HepG2 (cell line): ENCODE measurements at regions not wholly inside any gene's neighbourhood (a gene's known extent, or its start where the extent isn't known, plus 50 kb on each side); places are given as distances from the start of the nearest gene placed in this dataset.

ENCODE experiments used
- BCL3 ChIP-seq: sonication (generic); formaldehyde crosslinking; IDR thresholded peaks from 2 replicates; pipeline ENCODE4 v1.5.1; 2020; ENCODE audit warnings: mild to moderate bottlenecking, missing genetic modification reagents, moderate library complexity
- EP300 ChIP-seq, 3 experiments: sonication (generic) in 1 of 3; formaldehyde crosslinking in 1 of 3; IDR thresholded peaks; 2 replicates each; pipeline versions ENCODE4 v1.5.1 to v1.6.1; 2011 to 2020; ENCODE audit warnings: low read depth in 2 of 3, low read length in 2 of 3, borderline replicate concordance in 1 of 3, improper control_type of control experiment in 1 of 3, mild to moderate bottlenecking in 1 of 3, missing genetic modification reagents in 1 of 3, moderate library complexity in 1 of 3
- HES4 ChIP-seq: sonication (generic); formaldehyde crosslinking; IDR thresholded peaks from 2 replicates; pipeline ENCODE4 v1.9.0; 2021; ENCODE audit warnings: mild to moderate bottlenecking, missing genetic modification reagents, borderline replicate concordance
- HMGXB4 ChIP-seq, 2 experiments: sonication (generic) in 1 of 2; formaldehyde crosslinking in 1 of 2; IDR thresholded peaks; 2 replicates each; pipeline versions ENCODE4 v1.4.0 to v1.6.1; 2018 to 2020; ENCODE audit warnings: missing genetic modification reagents in 2 of 2, borderline replicate concordance in 1 of 2, low read depth in 1 of 2, mild to moderate bottlenecking in 1 of 2, missing biosample characterization in 1 of 2
- JUND ChIP-seq: sonication (generic); formaldehyde crosslinking; IDR thresholded peaks from 2 replicates; pipeline ENCODE4 v1.8.0; 2022; ENCODE audit warnings: mild to moderate bottlenecking, missing genetic modification reagents
- MTERF4 ChIP-seq: sonication (generic); formaldehyde crosslinking; IDR thresholded peaks from 2 replicates; pipeline ENCODE4 v1.8.0; 2023; ENCODE audit warnings: mild to moderate bottlenecking, missing genetic modification reagents
- POLR2A ChIP-seq, 2 experiments: IDR thresholded peaks; 2 replicates each; pipeline ENCODE4 v1.6.1; 2011; ENCODE audit warnings: low read depth in 2 of 2, low read length in 2 of 2, mild to moderate bottlenecking in 1 of 2, moderate library complexity in 1 of 2; ENCODE audit not compliant: insufficient read depth in 1 of 2
- SMC3 ChIP-seq: IDR thresholded peaks from 2 replicates; pipeline ENCODE4 v1.6.1; 2011; ENCODE audit warnings: low read length, improper control_type of control experiment
- THRA ChIP-seq: sonication (generic); formaldehyde crosslinking; IDR thresholded peaks from 2 replicates; pipeline ENCODE4 v1.4.0; 2020; ENCODE audit warnings: missing genetic modification reagents, borderline replicate concordance
- YY1 ChIP-seq: IDR thresholded peaks from 2 replicates; pipeline ENCODE4 v1.6.1; 2011; ENCODE audit warnings: low read length, low read depth, moderate library complexity, mild to moderate bottlenecking; ENCODE audit not compliant: insufficient read depth, insufficient replicate concordance
- ZNF431 ChIP-seq: sonication (generic); formaldehyde crosslinking; IDR thresholded peaks from 2 replicates; pipeline ENCODE4 v1.9.0; 2022; ENCODE audit warnings: missing genetic modification reagents, low read depth, mild to moderate bottlenecking, borderline replicate concordance
- ZNF639 ChIP-seq: conservative IDR thresholded peaks from 2 replicates; pipeline ENCODE4 v1.6.1; 2018; ENCODE audit warnings: missing genetic modification reagents
- ZNF740 ChIP-seq: sonication (generic); formaldehyde crosslinking; IDR thresholded peaks from 2 replicates; pipeline ENCODE4 v1.4.0; 2020; ENCODE audit warnings: missing genetic modification reagents

GRCh38 chr15:70244978-70245542 lies 147.3 kb upstream of the TLE3 start:
- TF ChIP-seq HES4 (no peak), SMC3 (no peak), ZNF431 (CRISPR knock-in tag) (no peak), ZNF740 (CRISPR knock-in tag) (no peak), EP300 (IDR thresholded peaks at IDR 0.05; ENCODE audit: low read depth in 2 of 2, low read length in 2 of 2) (no peak), EP300 (CRISPR knock-in tag; IDR thresholded peaks at IDR 0.05; ENCODE audit: borderline replicate concordance) (no peak), ZNF639 (CRISPR knock-in tag) (no peak), POLR2A (IDR thresholded peaks at IDR 0.05; ENCODE audit: insufficient read depth in 1 of 2, low read depth in 2 of 2, low read length in 2 of 2) (no peak), YY1 (no peak), THRA (CRISPR knock-in tag) (no peak), MTERF4 (CRISPR knock-in tag) (no peak), JUND (CRISPR knock-in tag) (no peak), BCL3 (CRISPR knock-in tag) (no peak), HMGXB4 (CRISPR knock-in tag; IDR thresholded peaks at IDR 0.05; ENCODE audit: borderline replicate concordance in 1 of 2, low read depth in 1 of 2) (no peak)
